Hepatocyte (in vitro differentiated cells): ENCODE measurements at regions not wholly inside any gene's neighbourhood (a gene's known extent, or its start where the extent isn't known, plus 50 kb on each side); places are given as distances from the start of the nearest gene placed in this dataset.

Experiments
- DNase-seq: peaks from one replicate; pipeline ENCODE4 v3.0.0-alpha.2; 2016; ENCODE audit warnings: low spot score
- H2AFZ ChIP-seq: fragments of 200-600 bp; sonication (generic); 2 replicates; pipeline ENCODE4 v1.6.0; 2016; ENCODE audit warnings: antibody characterized with exemption, mild to moderate bottlenecking
- H3K27ac ChIP-seq: fragments of 200-600 bp; sonication (generic); 2 replicates; pipeline ENCODE4 v1.5.1; 2016; ENCODE audit warnings: mild to moderate bottlenecking
- H3K27me3 ChIP-seq: fragments of 200-600 bp; sonication (generic); 2 replicates; pipeline ENCODE4 v1.6.1; 2016
- H3K36me3 ChIP-seq: fragments of 200-600 bp; sonication (generic); replicated peaks from 2 replicates; pipeline ENCODE4 v1.5.1; 2016; ENCODE audit warnings: low read depth; ENCODE audit not compliant: insufficient read depth
- H3K4me1 ChIP-seq: fragments of 200-600 bp; sonication (generic); 2 replicates; pipeline ENCODE4 v1.5.1; 2016; ENCODE audit warnings: mild to moderate bottlenecking, moderate library complexity; ENCODE audit not compliant: insufficient read depth
- H3K4me2 ChIP-seq: fragments of 200-600 bp; sonication (generic); 2 replicates; pipeline ENCODE4 v1.6.0; 2016
- H3K4me3 ChIP-seq: fragments of 200-600 bp; sonication (generic); 2 replicates; pipeline ENCODE4 v1.5.1; 2016; ENCODE audit warnings: mild to moderate bottlenecking
- H3K79me2 ChIP-seq: fragments of 200-600 bp; sonication (generic); 2 replicates; pipeline ENCODE4 v1.6.0; 2017; ENCODE audit warnings: mild to moderate bottlenecking
- H3K9me2 ChIP-seq: fragments of 200-600 bp; sonication (generic); replicated peaks from 2 replicates; pipeline ENCODE4 v1.6.0; 2017; ENCODE audit warnings: mild to moderate bottlenecking; ENCODE audit not compliant: insufficient read depth
- H3K9me3 ChIP-seq: fragments of 200-600 bp; sonication (generic); 2 replicates; pipeline ENCODE4 v1.5.1; 2016; ENCODE audit warnings: low read depth, mild to moderate bottlenecking
- H4K20me1 ChIP-seq: fragments of 200-600 bp; sonication (generic); 2 replicates; pipeline ENCODE4 v1.6.0; 2016; ENCODE audit warnings: mild to moderate bottlenecking; ENCODE audit not compliant: insufficient read depth, poor library complexity, severe bottlenecking
- CTCF ChIP-seq: fragments of 200-600 bp; sonication (generic); IDR thresholded peaks from 2 replicates; pipeline ENCODE4 v1.5.1; 2016; ENCODE audit warnings: antibody characterized with exemption, mild to moderate bottlenecking; ENCODE audit not compliant: poor library complexity
- EZH2 ChIP-seq: fragments of 200-600 bp; sonication (generic); IDR thresholded peaks from 2 replicates; pipeline ENCODE4 v1.6.1; 2016; ENCODE audit warnings: antibody characterized with exemption, mild to moderate bottlenecking, borderline replicate concordance
- EZH2phosphoT487 ChIP-seq: fragments of 200-600 bp; sonication (generic); IDR thresholded peaks from one replicate; pipeline ENCODE4 v1.6.1; 2018; ENCODE audit warnings: antibody characterized with exemption, mild to moderate bottlenecking, low read depth, moderate library complexity; ENCODE audit not compliant: unreplicated experiment, severe bottlenecking
- WGBS: methylation state at CpG from one replicate; pipeline ENCODE4 v1.1.6; 2016; ENCODE audit warnings: low lambda C conversion rate; ENCODE audit errors: missing lambda C conversion rate; 5-methylcytosine and 5-hydroxymethylcytosine counted together

DNA sequence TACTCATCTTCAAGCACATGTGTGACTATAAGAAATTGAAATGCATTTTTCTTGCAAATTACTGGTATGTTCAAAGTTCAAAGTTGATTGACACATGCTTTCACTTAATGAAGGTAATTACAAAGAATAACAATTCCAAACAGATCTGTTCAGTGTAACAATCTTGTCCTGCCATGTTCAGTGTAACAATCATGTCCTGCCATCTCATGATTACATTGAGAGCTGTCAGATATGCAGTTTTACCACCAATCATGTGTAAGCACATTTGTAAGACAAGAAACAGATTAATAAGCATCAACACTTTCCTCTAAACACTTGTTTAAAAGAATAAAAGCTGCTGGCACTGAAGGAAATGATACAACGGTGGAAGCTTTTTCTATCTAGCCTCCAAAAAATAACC, 80.3 kb upstream of the ZNF281 start:
- no peaks in the 10 kb centered on the region for H3K27me3 ChIP-seq
- H3K4me1 ChIP-seq = peaks cover 3% of the 10 kb centered on the region
- no peak overlapping the region for H3K4me2 ChIP-seq
- no peak overlapping the region for H3K4me3 ChIP-seq
- WGBS = 60% methylated on average over 1 of the region's 1 CpG
- no peak overlapping the region for H3K27ac ChIP-seq
- H2AFZ ChIP-seq = no peak overlapping the region
- no peaks in the 10 kb centered on the region for H4K20me1 ChIP-seq
- H3K36me3 ChIP-seq = no peaks in the 10 kb centered on the region
- no peaks in the 10 kb centered on the region for H3K9me2 ChIP-seq
- H3K79me2 ChIP-seq = no peaks in the 10 kb centered on the region
- no peak for DNase-seq
- no peaks in the 10 kb centered on the region for H3K9me3 ChIP-seq
- TF ChIP-seq EZH2phosphoT487 = no peak
- no peak for TF ChIP-seq EZH2
- TF ChIP-seq CTCF = no peak

- no peak overlapping the region for H3K4me3 ChIP-seq
- peaks cover 9% of the 10 kb centered on the region for H3K4me1 ChIP-seq
- H3K27ac ChIP-seq = no peak overlapping the region
- H2AFZ ChIP-seq = peak overlapping the region; percentile 37
- no peaks in the 10 kb centered on the region for H3K9me2 ChIP-seq
- no peaks in the 10 kb centered on the region for H3K36me3 ChIP-seq
- DNase-seq = peak; percentile 85
- no peaks in the 10 kb centered on the region for H3K27me3 ChIP-seq
- TF ChIP-seq EZH2 (no peak), CTCF (peak; percentile 91), EZH2phosphoT487 (no peak)
- H3K4me2 ChIP-seq = peak overlapping the region; percentile 66
- 26% methylated on average over 15 of the region's 15 CpGs for WGBS
- H4K20me1 ChIP-seq = no peaks in the 10 kb centered on the region
- H3K9me3 ChIP-seq = no peaks in the 10 kb centered on the region
- no peaks in the 10 kb centered on the region for H3K79me2 ChIP-seq
Measured at GRCh38 chr1:200488375-200489165, 78.7 kb upstream of the ZNF281 start.

- no peak overlapping the region for H3K4me2 ChIP-seq
- no peaks in the 10 kb centered on the region for H3K9me3 ChIP-seq
Measured at GRCh38 chr1:200487650-200488049, 77.8 kb upstream of the ZNF281 start.

More at GRCh38 chr1:200487650-200488049, 77.8 kb upstream of the ZNF281 start:
- Histone ChIP-seq H4K20me1 (no peaks in the 10 kb centered on the region), H3K4me3 (no peak overlapping the region), H3K36me3 (no peaks in the 10 kb centered on the region), H3K27me3 (no peaks in the 10 kb centered on the region), H3K9me2 (no peaks in the 10 kb centered on the region), H3K27ac (no peak overlapping the region), H2AFZ (no peak overlapping the region), H3K79me2 (no peaks in the 10 kb centered on the region), H3K4me1 (peaks cover 9% of the 10 kb centered on the region)
- DNase-seq = no peak
- 84% methylated on average over 4 of the region's 6 CpGs for WGBS
- no peak for TF ChIP-seq CTCF
